GM18520 (cell line): ENCODE measurements at regions not wholly inside any gene's neighbourhood (a gene's known extent, or its start where the extent isn't known, plus 50 kb on each side); places are given as distances from the start of the nearest gene placed in this dataset.
"Not testable (repeated sequence)": the region's sequence is repeated elsewhere in the genome, so short reads cannot be mapped to it uniquely, and the experiment has no call there.

Experiments
- ATAC-seq: cut with Tn5 transposase; IDR thresholded peaks from one replicate; pipeline ENCODE4 v1.9.1; 2021; ENCODE audit not compliant: unreplicated experiment

DNA sequence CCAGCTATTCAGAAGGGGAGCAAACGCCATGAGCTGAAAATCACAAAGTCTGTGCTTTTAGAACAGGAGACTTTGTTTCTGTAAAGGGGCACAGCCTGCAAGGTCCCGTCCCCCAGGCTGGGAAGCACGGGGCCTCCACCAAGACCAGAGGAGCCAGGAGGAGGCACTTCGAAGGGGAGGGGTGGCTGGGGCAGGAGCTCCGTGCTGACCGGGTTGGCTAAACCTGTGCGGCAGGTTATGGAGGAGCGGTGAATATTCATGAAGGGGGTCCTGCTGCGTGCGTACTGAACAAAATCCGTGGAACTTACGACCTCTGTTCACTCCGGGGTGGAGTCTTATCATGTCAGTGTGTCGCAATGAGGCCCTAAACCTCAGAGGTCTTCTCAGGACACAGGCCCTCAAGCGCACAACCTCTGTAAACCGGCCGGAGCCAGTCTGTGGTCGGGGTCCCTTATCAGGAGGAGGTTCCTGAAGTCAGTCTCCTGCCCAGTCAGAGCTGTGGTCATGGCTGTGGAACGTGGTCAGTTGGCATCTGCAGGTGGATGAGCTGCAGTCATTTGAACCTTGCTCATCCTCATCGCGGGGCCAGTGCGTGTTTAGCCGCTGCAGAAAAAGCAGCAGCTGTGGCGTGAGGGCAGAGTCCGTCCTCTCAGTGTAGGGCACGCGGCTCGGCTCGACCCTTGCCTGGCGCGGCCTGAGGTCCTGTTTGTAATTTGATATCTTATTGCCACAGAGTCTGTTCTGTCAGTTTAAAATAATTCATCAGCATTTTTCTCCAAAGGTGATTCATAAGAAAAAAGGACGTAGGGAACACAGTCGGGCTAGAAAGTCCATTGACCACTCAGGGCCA is 5507.7 kb upstream of the TPTE start:
- ATAC-seq = not testable (repeated sequence)

DNA sequence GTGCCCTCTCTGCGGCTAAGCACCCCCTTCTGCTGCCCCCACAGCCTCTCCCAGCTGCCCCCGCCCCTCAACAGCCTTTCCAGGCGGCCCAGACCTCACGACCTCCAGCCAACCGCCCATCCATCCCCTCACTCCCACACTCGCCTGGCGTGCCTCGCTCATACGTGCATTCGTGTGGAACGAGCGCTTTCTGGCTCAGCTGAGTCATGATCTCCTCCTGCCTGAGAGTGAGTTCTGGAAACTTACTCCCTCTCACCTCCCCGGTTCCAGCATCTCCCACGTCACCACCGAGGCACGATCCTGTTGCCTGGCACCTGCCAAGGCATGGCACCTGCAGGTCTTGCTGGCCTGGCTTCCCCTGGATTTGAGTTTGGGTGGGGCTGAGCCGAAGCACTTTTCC is 5506.2 kb upstream of the TPTE start:
- not testable (repeated sequence) for ATAC-seq

DNA sequence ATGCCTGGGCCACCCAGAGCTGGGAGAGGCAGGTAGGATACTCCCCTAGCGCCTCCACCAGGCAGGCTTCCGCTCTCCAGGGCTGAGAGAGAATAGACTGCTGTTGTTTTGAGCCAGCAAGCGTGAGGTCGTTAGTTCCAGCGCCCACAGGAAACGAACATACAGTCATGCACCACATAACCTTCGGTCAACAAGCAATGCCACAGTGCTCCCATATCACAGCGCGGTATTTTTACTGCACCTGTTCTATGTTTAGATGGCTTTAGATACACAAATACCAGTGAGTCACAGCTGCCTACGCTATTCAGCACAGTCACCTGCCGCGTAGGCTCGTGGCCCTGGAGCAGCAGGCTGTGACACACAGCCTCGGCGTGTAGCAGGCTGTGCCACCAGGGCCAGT is 5502.3 kb upstream of the TPTE start:
- peak; percentile 63 for ATAC-seq

DNA sequence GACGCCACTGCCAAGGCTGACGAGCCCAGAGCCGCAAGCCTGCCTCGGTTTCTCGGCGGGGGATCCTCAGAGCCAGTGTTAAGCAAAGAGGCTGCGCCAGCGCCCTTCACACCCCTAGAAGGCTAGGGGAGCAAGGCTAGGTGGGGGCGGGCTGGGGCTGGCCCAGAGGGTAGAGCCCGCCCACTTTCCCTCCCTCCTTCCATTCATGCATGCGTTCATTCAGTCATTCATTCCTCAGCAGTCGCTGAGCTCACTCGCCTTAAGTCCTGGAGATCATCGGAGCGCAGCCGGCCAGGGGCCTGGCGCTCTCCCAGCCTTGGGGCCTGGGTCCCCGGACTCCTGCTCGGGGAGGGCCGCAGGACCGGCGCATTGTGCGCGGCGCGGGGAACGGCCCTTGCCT is 5499.6 kb upstream of the TPTE start:
- peak; percentile 25 for ATAC-seq

DNA sequence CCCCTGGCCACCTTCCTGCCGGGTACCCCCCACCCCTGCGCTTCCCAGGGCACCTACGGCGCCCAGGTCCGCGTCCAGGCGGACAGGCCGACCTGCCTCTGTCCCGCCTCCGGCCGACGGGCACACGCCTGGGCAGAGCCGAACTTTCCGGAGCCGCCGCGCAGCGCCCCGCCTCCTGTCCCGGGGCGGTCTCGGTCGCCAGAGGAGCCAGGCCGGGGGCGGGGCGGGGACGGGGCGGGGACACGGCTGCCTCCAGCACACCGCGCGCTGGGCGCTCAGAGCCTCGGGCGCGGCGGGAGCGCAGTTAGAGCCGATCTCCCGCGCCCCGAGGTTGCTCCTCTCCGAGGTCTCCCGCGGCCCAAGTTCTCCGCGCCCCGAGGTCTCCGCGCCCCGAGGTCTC is 5499.1 kb upstream of the TPTE start:
- ATAC-seq = peak; percentile 23

DNA sequence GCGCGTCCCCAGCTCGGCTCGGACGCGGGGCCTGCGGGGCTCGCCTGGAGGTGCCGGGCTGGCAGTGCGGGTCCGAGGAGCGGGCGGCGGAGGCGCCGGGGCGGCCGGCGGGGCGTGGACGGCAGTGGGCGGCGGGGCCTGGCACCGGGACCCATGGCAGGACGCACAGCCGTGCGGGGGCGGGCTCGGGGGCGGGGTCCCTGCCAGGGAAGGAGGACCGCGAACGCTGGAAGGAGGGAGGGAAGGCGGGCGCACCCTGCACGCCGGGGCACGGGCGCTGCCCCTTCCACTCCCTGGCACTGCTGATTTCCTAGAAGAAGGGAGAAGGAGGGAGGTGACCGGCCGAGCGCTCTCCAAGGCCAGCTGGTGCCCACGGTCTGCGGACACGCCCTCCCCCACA is 5498.6 kb upstream of the TPTE start:
- not testable (repeated sequence) for ATAC-seq

DNA sequence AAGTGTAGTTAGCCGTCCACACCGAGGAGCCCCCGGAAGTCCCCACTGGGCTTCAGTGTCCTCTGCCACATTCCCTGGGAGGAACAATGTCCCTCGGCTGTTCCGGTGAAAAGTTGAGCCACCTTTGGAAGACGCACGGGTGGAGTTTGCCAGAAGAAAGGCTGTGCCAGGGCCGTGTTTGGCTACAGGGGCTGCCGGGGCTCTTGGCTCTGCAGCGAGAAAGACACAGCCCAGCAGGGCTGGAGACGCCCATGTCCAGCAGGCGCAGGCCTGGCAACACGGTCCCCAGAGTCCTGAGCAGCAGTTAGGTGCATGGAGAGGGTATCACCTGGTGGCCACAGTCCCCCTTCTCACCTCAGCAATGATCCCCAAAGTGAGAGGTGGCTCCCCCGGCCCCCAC is 5486.2 kb upstream of the TPTE start:
- not testable (repeated sequence) for ATAC-seq

DNA sequence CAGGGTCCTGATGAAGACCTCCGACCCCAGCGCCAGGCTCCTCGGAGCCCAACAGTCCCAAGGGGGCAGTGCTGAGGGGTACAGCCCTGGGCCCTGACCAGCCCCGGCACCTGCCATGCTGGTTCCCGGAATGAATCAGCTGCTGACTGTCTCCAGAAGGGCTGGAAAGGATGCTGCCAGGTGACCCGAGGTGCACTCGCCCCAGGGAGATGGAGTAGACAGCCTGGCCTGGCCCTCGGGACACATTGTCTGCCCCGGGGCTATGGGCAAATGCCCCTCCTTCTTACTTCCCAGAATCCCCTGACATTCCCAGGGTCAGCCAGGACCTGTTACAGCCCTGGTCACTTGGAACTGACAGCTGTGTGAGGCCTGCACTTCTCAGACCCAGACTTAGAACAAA is 5485.8 kb upstream of the TPTE start:
- ATAC-seq = not testable (repeated sequence)

DNA sequence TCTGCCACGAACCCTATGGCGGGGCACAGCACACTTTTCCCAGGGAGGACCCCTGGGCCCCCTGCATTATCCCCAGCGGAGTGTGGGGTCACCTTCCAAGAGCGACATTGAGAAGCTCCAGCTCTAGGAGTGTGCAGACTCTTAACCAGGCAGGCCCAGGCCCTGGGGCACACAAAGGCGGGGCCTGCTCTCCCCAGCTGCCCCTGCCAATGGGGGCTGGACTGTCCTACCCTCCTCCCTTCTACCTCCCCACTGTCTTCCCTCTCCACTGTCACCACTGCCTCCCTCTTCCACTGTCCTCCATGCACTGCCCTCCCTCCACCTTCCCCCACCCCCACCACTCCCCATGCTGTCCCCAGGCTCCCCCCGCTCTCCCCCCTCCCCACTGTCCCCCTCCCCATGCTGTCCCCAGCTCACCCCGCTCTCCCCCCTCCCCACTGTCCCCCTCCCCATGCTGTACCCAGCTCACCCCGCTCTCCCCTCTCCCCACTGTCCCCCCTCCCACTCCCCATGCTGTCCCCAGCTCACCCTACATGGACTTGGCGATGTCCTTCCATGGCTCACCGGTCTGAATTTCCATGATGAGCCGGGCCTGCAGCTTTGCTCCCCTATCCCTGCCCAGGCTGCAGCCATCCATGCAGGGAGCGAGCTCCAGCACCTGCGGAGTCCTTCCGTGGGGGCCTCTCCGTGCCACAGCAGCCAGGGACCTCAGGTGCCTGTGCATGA is 5483.6 kb upstream of the TPTE start:
- not testable (repeated sequence) for ATAC-seq

DNA sequence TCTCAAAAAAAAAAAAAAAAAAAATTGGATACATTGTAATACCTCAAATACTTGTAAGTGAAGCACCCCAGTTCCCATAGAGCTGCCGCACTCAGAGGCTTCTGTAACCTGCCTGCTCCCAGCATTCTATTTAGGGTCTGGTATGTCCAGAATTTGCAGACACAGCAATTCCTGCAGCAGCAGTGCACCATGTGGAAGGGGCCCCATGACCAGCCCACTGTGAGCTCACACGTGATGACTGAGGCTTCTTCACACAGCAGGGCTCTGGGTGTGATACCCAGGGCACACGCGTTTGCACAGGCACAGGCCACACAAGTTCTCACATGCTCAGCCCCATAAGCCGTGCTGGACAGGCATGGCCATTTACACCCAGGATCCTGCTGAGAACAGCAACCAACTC is 5481.5 kb upstream of the TPTE start:
- not testable (repeated sequence) for ATAC-seq

DNA sequence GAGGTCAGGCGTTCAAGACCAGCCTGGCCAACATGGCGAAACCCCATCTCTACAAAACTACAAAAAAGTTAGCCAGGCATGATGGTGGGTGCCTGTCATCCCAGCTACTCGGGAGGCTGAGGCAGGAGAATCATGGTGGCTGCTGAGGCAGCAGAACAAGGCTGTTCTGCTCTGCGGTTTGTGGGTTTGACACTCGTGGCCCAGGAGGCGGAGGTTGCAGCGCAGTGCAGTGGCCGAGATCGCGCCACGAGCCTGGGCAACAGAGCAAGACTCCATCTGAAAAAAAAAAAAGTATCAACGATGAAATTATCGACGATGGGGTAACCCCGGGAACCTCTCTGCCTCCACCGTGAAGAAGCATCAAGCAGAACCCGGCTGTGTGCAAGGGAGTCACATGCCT is 5478.8 kb upstream of the TPTE start:
- ATAC-seq = not testable (repeated sequence)

DNA sequence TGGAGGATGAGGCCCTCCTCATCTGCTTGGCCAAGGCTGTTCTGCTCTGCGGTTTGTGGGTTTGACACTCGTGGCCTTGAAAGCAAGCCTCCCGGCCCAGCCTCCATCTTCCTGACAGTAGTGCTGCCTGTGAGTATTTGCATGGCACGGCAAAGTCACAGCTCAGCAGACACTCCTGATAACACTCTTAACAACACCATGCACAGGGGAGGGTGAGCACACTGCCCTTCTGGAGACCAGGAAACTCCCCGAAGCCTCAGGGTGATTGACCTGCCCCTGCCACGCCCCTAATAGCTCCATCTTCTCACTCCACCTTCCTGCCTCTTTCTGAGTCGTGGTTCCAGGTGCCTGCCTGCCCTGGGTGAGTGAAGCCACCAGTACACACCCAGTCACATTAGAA is 5476.6 kb upstream of the TPTE start:
- not testable (repeated sequence) for ATAC-seq

DNA sequence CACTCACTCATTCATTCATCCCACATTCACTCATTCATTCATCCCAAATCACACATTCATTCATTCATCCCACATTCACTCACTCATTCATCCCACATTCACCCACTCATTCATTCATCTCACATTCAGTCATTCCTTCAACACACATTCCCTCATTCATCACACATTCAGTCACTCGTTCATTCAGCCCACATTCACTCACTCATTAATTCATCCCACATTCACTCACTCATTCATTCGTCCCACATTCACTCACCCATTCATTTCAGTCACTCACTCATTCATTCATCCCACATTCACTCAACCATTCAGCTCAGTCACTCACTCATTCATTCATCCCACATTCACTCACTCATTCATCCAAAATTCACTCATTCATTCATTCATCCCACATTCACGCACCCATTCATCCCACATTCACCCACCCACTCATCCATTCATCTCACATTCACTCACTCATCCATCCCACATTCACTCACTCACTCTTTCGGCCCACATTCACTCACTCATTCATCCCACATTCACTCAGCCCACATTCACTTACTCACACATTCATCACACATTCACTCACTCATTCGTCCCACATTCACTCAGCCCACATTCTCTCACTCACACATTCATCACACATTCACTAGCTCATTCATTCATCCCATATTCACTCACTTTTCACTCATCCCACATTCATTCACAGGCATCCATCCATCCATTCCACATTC is 5469.9 kb upstream of the TPTE start:
- not testable (repeated sequence) for ATAC-seq

DNA sequence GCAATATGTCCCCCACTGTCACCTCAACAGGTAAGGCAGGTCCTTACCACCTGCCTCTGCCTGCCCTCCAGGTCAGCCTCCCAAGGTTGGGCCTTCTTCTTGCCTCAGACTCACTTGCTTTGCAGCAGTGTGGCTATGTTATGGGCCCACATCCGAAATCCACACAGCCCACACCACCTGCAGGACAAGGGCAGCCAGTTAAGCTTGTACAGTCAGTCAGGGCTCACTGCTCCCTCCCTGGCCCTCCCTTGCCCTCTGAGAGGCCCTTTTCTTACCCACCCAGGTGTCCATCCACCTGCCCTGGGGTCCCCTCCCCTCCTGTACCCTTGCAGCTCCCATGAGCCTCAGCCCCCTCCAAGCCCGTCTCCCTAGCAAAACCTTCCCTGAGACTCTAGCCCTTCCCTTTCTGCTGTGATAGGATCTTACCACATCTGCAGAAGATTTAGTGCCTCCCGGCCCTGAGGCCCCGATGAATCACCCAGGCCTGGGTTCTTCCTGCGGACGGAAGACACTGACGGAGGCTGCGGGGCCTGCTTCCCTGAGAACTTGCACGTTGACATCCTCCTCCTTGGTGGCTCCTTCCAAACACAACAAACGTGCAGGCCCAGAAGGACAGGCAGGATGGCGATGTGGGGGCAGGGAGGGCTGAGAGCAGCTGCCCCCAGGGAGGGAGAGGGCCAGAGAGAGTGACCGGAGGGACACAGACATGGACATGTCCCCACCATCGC is 5466.2 kb upstream of the TPTE start:
- not testable (repeated sequence) for ATAC-seq

DNA sequence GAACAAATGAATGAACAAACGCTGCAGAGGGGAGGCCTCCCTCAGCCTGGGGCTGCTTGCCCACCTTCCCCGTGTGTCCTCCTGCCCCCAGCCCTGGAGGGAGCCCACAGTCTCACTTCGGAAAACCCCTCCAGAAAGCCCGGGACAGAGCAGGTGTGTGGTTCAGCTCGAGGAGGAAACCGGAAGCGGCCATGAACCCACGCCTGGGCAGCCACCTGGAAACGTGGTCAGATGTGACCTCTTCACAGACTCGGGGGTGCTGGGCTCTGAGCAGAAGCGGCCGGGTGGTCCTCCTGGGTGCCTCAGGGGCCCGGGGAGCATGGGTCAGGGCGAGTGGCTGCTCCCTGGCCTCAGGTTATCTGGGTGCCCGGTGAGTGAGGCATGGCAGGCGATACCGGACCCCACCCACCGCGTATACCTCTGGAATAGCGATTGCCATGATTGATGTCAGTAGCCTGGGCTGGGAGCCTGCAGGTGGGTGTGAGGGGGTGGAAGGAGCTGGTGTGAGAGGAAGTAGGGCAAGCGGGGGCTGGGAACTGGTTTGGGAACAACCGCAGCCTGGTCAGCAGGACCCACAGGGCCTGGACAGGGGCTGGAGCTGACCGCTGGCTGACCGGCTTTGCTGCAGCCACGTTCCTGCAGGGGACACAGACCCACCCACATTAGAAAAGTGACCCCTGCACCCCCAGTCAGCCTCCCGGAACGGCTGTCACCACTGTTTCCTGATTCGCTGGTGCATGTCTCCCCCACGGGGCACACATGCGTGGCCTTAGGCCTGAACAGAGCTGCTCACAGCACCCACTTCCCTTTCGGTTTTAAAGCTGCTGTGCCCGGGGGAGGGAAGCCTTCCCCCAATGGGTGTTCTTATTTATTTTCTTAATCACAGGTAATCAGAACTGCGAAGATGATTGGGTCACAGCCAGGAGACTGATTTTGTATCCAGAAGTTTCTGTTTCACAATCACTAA is 5465.1 kb upstream of the TPTE start:
- ATAC-seq = not testable (repeated sequence)

DNA sequence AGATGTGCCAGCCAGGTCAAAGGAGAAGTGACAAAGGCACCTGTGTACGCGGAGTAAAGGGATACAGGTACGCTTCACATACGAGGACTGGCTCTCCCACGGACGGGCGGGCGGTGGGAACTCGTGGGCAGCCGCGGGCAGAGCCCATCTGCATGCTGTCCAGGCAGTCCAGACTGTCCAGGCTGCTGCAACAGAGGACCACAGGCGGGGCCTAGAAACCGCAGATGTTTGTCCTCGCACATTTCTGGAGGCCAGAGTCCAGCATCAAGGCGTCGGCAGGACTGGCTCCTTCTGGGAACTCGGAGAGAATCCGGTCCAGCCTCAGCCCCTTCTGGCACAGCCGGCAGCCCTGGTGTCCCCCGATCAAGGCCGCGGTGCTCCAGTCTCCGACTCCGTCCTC is 5464.3 kb upstream of the TPTE start:
- ATAC-seq = not testable (repeated sequence)

DNA sequence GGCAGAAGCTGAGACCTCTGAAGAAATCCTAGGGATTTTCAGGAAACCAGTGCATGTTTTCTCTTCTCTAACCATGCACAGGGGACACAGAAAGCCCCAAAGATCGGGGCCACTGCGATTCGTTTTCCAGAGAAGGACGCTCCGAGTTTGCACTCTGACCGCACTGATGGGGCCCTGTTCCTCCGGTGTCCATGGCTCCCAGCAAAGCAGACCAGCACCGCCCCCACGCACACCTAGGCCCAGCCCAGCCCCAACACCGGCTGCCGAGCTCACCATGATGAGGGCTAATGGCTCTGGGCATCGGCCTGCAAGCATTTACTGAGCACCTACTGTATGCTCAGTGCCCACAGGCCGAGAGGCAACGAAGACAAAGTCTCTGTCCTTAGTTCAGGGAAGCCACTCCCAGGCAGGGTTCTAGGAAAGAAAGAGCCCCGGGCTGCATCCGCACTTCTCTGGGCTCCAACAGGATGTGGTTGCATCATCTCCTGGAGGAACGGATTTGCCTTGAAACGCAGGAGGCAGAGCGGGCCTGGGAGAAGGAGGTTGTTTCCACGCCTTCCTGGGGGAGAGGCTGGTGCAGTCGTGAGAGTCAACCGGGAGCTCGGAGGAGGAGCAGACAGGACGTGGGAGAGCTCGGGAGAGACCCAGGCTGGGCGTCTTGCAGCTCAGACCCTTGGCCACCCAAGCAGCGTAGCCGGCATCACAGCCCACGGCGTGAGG is 5460.9 kb upstream of the TPTE start:
- not testable (repeated sequence) for ATAC-seq

DNA sequence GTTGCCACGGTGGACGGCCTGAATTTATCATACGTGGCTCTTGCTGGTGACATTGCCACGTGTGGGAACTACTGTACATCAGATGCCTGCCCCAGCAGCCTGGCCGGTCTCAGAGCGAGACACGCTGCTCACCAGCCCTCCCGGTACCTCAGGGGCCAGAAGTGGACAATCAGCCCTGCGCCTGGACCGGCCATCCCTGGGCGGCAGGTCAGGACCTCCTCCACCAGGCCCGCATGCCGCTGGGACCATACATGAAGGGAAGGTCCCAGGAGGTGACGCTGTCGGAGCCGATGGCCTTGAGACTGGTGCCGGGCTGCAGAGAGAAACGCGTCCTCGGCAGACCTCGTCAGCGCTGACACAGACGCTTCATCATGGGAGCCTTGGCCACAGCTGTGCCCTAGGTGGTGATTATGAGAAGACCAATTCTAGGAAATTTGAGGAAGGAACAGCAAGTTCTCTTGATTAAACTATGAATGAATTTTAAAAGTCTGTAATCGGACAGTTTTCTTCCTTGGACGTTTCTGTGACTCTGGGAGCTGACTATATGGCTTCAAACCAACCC is 5456.7 kb upstream of the TPTE start:
- ATAC-seq = not testable (repeated sequence)
